ENCODE measurements at regions not wholly inside any gene's neighbourhood (a gene's known extent, or its start where the extent isn't known, plus 50 kb on each side); places are given as distances from the start of the nearest gene placed in this dataset.

- no peak for DNase-seq
Measured at GRCh38 chr18:11307716-11308115, 158.3 kb upstream of the PIEZO2 start.

DNA sequence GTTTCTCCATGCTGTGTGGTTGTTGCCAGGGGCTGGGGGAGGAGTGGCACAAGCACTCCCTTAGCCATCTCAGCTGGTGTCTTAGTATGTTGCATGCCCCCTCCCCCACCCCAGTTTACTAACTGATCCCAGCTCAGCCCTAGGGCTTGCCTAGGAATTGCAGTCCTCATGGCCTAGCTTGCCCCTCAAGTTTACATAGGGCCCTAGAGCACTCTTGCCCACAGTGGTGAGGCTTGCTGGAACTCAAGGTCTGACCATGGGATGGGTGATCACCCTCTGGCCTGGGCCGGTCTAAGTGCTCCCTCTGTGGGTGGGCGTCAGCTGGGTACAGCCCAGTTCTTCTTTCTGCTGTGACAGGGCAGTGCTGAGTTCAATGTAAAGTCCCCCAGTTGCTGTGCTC, 156.1 kb upstream of the PIEZO2 start:
- DNase-seq: no peak

GRCh38 chr18:11304928-11305327, 155.6 kb upstream of the PIEZO2 start:
- DNase-seq: no peak

DNA sequence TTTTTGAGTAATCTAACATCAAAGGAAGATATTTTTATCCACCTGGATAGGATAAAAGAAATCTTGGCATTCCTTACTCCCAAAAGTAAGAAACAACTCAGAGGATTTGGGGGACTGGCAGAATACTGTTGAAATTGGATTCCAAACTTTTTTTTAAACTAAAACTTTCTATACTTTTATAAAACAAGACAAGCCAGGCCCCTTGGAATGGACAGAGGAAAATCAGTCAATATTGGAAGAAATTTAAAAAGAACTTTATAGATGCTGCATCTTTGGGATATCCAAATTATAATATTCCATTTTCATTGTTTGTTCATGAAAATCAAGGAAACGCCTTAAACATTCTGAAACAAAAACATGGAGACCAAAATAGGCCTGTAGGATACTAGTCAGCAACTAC, 147.6 kb upstream of the PIEZO2 start:
- no peak for DNase-seq

DNA sequence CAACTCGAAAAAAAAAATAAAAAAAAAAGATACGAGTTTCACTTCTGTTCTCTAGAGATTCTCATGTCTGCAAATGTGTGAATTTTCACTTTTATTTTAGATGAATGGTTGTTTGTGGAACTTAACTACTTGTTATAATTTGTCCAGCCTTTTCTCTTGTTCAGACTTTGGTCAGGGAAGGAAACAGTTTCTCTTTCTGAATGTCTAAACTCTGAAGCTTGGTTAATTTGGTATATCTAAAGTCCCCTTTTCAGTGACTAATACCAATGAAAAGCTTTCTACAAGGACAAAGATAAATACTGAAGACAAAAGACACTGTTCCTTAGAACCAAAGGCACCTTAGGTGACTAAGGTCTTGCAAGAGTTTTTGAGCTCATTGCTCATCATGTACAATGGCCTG, 144.4 kb upstream of the PIEZO2 start:
- DNase-seq: no peak

GRCh38 chr18:11290786-11291185, 141.4 kb upstream of the PIEZO2 start:
- no peak for DNase-seq

DNA sequence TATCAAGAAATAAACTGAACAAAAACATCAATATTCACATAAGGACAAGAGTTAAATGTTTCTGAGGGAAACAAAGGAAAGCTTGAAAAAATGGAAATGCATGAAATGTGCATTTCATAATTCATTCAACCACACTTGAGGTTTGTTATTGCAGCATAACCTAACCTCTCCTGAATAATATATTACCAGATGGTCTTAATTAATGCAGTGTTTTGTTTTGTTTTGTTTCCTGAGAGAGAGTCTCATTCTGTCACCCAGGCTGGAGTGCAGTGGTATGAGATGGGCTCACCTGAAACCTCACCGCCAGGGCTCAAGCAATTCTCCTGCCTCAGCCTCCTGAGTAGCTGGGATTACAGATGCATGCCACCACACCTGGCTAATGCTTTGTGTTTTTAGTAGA, 139.9 kb upstream of the PIEZO2 start:
- DNase-seq: no peak

DNA sequence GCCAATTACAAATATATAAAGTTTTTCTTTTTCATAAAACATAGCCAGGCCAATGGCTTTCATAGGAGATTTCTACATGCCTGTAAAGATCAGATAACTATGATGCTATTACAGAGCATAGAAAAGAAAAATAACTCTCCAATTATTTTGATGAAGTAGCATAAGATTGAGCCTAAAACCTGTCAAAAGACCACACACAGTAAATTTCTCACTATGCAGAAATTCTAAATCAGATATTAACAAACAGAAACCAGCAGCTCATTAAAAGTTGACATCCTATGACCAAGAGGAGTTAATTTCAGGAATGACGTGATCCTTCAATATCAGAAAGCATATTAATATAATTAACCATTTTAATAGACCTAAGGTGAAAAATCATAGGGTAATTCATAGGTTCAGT, 139.0 kb upstream of the PIEZO2 start:
- no peak for DNase-seq

GRCh38 chr18:11286431-11286830, 137.1 kb upstream of the PIEZO2 start:
- DNase-seq: no peak

- no peak for DNase-seq
Measured at GRCh38 chr18:11284811-11285210, 135.4 kb upstream of the PIEZO2 start.

DNA sequence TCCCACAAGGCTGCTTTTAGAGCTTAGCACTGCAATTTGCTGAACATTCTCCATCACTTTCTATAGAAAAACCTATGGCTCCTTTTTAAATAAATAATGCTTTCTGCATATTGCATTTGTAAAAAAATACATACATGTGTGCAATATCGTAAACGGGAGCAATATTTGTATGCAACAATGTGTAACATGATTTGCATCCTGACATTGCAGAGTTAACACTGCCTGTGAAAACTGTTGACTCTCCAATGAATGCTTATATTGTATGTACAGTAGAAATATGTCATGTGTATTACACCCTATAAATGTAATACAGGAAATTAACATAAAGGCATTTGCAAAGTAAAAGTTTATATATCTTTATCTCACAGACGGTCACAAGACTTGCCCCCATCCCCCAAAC, 135.0 kb upstream of the PIEZO2 start:
- DNase-seq: no peak

GRCh38 chr18:11283479-11284161, 134.3 kb upstream of the PIEZO2 start:
- no peak for DNase-seq

- peak; percentile 1 for DNase-seq
Measured at GRCh38 chr18:11279461-11279860, 130.1 kb upstream of the PIEZO2 start.

GRCh38 chr18:11276678-11277077, 127.3 kb upstream of the PIEZO2 start:
- no peak for DNase-seq

DNA sequence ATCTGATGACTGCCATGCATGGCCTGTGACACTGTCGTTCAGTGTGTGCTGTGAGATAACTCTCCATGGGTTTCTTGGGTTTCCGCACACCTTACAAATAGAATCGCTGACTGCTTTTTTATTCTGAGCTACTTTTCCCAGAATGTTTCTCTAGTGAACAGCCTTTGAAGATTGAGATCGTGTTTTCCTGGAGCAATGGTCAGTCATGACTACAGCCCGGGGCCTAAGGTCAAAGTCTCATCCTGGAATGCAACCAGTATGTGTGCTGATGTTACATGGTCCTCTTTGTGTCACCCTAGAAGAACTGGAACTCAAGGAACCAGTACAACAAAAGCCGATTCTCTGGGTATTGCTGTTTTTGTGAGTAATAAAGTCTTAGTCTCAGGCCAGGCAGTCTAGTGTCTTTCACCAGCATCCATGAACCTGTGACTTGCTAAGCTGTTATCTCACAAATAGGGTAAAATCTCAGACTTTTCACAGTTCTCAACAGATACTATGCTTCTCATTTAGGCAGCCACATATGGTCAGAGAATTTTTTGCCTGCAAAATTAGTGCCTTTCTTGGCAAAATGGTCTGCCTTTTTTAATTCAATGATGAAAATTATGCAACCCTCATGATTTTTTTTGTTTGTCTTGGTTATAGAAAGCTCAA, 124.9 kb upstream of the PIEZO2 start:
- no peak for DNase-seq

DNA sequence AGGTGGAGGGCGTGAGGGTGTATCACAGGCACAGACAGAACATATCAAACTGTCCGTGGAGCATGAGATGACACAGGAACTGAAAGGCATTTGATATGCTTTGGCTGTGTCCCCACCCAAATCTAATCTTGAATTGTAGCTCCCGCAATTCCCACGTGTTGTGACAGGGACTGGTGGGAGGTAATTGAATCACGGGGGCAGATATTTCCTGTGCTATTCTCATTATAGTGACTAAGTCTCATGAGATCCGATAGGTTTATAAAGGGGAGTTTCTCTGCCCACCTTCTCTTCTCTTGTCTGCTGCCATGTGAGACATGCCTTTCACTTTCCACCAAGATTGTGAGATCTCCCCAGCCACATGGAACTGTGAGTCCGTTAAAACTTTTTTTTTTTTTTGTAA, 123.1 kb upstream of the PIEZO2 start:
- DNase-seq: no peak

DNA sequence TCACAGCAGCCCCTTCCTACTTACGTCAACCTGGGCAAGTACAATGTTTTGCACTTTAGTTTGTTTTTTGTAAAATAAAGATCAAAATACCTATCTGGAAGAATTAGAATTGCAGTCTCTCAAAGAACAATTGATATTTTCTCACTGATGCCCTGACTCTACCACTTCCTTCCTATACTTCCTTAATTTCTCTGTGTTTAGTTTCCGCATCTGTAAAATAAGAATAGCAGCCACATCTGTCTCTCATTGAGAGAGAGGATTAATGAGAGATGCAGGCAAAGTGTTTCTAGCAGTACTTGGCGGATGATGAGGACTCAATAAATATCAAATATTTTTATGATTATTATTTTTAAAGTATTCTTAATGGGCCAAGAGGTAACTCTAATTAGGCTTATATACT, 122.6 kb upstream of the PIEZO2 start:
- no peak for DNase-seq

- DNase-seq: no peak
Measured at GRCh38 chr18:11269257-11269656, 119.9 kb upstream of the PIEZO2 start.

DNA sequence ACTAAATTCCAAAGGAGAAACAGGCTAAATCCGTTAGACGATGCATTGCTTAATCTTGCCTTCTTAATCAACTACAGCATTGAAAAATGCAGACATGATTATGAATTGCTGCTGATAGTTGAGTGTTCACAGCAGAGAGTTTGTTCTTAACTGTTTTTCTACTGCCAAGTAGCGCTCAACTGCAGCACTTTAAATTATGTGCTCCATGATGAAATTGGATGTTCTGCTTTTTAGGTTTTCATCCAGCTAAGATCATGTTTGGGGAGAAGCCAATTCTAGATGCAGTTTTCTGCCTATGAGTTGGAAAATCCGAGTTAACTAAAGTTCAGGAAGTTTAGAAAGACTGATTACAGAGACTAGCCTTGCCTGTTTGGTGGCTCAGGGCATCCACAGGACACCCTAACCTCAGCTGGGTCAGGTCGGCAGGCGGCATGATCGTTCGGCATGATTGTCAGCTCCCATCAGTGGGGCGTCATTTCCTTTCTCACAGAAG, 119.4 kb upstream of the PIEZO2 start:
- DNase-seq: no peak

DNA sequence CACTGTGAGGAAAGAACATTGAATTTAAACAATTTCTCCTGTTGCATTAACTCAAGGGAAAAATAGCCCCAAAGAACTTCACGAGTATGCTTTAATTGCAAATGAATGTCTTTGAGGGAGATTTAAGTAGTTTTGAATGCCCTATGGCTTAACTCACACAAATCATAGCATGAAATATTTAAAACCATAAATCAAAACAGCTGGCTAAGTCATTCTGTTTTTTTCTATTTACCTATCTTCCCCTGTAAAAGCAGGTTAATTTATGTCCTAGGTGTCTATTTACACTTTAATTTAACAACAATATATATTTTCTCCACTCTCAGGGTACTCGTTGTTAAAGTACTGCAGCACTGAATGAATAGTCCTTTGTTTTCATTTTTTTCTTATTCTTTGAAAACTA, 118.8 kb upstream of the PIEZO2 start:
- DNase-seq: no peak

DNA sequence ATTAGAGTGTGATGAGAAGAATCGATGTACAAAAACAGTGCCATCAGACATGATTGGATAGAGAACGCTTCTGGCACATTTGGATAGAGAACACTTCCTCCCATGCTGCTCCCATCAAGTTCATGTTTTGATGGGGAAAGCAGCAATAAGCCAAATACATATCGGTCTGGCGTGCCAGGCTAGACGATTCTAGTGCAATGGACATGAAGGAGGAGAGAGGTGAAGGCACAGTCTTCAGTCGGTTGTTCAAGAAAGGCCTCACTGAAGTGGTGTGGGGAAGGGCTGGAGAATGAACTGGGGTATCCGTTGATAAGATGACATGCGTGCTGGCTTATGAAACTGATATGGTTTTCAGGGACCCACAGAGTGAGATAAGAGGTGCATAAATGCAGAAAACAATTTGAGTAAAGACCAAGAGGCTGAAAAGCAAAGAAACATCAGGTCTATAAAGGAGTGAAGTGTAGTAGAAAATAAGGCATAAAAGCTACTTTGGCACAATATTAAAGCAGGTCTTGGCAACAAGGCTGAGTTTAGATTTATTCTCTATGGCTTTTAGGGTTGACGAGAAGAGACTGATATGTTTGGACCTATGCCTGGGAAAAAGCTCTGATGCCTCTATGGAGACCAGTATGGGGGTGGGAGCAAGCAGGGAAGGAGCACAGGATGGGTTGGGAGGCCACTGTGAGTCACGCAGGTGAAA, 117.6 kb upstream of the PIEZO2 start:
- no peak for DNase-seq

GRCh38 chr18:11261486-11261885, 112.1 kb upstream of the PIEZO2 start:
- no peak for DNase-seq

DNA sequence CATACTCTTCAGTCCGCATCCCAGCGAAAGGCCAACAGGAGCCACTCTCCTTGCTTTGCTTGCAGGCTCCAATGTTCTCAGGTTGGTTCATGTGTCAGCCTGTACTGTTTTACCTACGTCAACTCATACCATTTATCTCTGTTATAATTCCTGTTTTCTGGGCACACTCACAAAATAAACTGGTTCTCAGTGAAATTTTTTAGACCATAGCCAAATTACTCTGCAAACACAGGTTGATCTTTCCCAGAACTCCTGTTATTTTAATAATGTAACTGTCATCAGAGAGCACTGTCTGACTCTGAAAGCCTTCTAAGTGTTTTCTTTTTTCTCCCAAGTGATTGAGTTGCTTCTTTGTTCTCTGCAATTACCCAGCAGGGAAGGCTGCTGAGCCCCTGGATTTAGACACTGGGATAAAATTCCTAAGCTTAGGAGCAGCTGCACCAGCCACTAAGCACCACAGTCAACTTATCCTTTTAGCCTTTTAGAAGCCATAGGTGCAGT, 111.6 kb upstream of the PIEZO2 start:
- no peak for DNase-seq

All from DMS79 (cell line).